ENCODE measurements at regions not wholly inside any gene's neighbourhood (a gene's known extent, or its start where the extent isn't known, plus 50 kb on each side); places are given as distances from the start of the nearest gene placed in this dataset.

GRCh38 chr7:16232273-16232672 is 189.1 kb downstream of the CRPPA start:
- DNase-seq (ENCODE audit: low read depth) = no peak

GRCh38 chr7:16223963-16224707 is 197.2 kb downstream of the CRPPA start:
- no peak for DNase-seq (ENCODE audit: low read depth)

- DNase-seq (ENCODE audit: low read depth) = no peak
Observed at GRCh38 chr7:16212610-16213009, 208.7 kb downstream of the CRPPA start.

GRCh38 chr7:16212032-16212431 is 209.3 kb downstream of the CRPPA start:
- no peak for DNase-seq (ENCODE audit: low read depth)

GRCh38 chr7:16211402-16211925 is 209.9 kb downstream of the CRPPA start:
- DNase-seq (ENCODE audit: low read depth) = no peak

- DNase-seq (ENCODE audit: low read depth) = no peak
Observed at GRCh38 chr7:16210171-16210570, 211.2 kb downstream of the CRPPA start.

- DNase-seq (ENCODE audit: low read depth) = no peak
Observed at GRCh38 chr7:16207321-16207720, 214.0 kb downstream of the CRPPA start.

- DNase-seq (ENCODE audit: low read depth) = no peak
Observed at GRCh38 chr7:16205466-16205865, 215.9 kb downstream of the CRPPA start.

- DNase-seq (ENCODE audit: low read depth) = no peak
Observed at GRCh38 chr7:16204953-16205352, 216.4 kb downstream of the CRPPA start.

GRCh38 chr7:16203065-16203464 is 218.3 kb downstream of the CRPPA start:
- no peak for DNase-seq (ENCODE audit: low read depth)

GRCh38 chr7:16202303-16202702 is 219.0 kb downstream of the CRPPA start:
- peak; percentile 1 for DNase-seq (ENCODE audit: low read depth)

GRCh38 chr7:16200591-16200990 is 220.7 kb downstream of the CRPPA start:
- DNase-seq (ENCODE audit: low read depth) = no peak

- no peak for DNase-seq (ENCODE audit: low read depth)
Observed at GRCh38 chr7:16193631-16194030, 227.7 kb downstream of the CRPPA start.

GRCh38 chr7:16189026-16189715 is 232.2 kb downstream of the CRPPA start:
- DNase-seq (ENCODE audit: low read depth) = no peak

- no peak for DNase-seq (ENCODE audit: low read depth)
Observed at GRCh38 chr7:16187131-16187530, 234.2 kb downstream of the CRPPA start.

- DNase-seq (ENCODE audit: low read depth) = no peak
Observed at GRCh38 chr7:16178585-16178984, 242.8 kb downstream of the CRPPA start.

- DNase-seq (ENCODE audit: low read depth) = no peak
Observed at GRCh38 chr7:16178092-16178491, 243.2 kb downstream of the CRPPA start.

- DNase-seq (ENCODE audit: low read depth) = no peak
Observed at GRCh38 chr7:16174253-16174652, 247.1 kb downstream of the CRPPA start.

GRCh38 chr7:16172366-16172765 is 249.0 kb downstream of the CRPPA start:
- DNase-seq (ENCODE audit: low read depth) = no peak

- no peak for DNase-seq (ENCODE audit: low read depth)
Observed at GRCh38 chr7:16171928-16172327, 249.4 kb downstream of the CRPPA start.

GRCh38 chr7:16170671-16171070 is 250.7 kb downstream of the CRPPA start:
- no peak for DNase-seq (ENCODE audit: low read depth)

- DNase-seq (ENCODE audit: low read depth) = no peak
Observed at GRCh38 chr7:16169537-16169936, 251.8 kb downstream of the CRPPA start.

- no peak for DNase-seq (ENCODE audit: low read depth)
Observed at GRCh38 chr7:16167526-16167925, 253.8 kb downstream of the CRPPA start.

Data from EH (cell line).